Adrenal gland (tissue), 9 donors: ENCODE measurements at regions not wholly inside any gene's neighbourhood (a gene's known extent, or its start where the extent isn't known, plus 50 kb on each side); places are given as distances from the start of the nearest gene placed in this dataset.

Experiments used
- DNase-seq, 7 donors: peaks; one replicate each; pipeline ENCODE4 v3.0.0-alpha.2; 2019 to 2020
- H3K27ac ChIP-seq, 5 donors: fragments of 200-600 bp; sonication (generic) in 4 of 5; 1 replicate in 3 of 5; 2 replicates in 2 of 5; pipeline versions ENCODE4 v1.5.1 to v1.8.0; 2016 to 2020; ENCODE audit warnings: mild to moderate bottlenecking in 1 of 5
- H3K27me3 ChIP-seq: fragments of 200-600 bp; 2 replicates; pipeline ENCODE4 v1.8.0; 2021
- H3K36me3 ChIP-seq, 2 donors: fragments of 200-600 bp; replicated peaks in 1 of 2; 1 replicate in 1 of 2; 2 replicates in 1 of 2; pipeline versions ENCODE4 v1.5.1 to v1.8.0; 2018 to 2022
- H3K4me1 ChIP-seq, 2 donors: fragments of 200-600 bp; replicated peaks in 1 of 2; 1 replicate in 1 of 2; 2 replicates in 1 of 2; pipeline versions ENCODE4 v1.5.1 to v1.8.0; 2018 to 2021
- H3K4me3 ChIP-seq, 4 donors: fragments of 200-600 bp; sonication (generic) in 3 of 4; one replicate each; pipeline ENCODE4 v1.5.1; 2016 to 2018
- H3K9me3 ChIP-seq, 3 donors: fragments of 200-600 bp; sonication (generic) in 1 of 3; replicated peaks in 1 of 3; 1 replicate in 2 of 3; 2 replicates in 1 of 3; pipeline versions ENCODE4 v1.5.1 to v1.8.0; 2016 to 2021
- POLR2A ChIP-seq, 2 donors: fragments of 450-650 bp; IDR thresholded peaks; one replicate each; pipeline ENCODE4 v1.6.1; 2017; ENCODE audit warnings: antibody characterized with exemption in 2 of 2, mild to moderate bottlenecking in 2 of 2, moderate library complexity in 1 of 2
- WGBS, 4 donors: extraction: QIAGEN DNeasy Blood & Tissue Kit in 2 of 4; methylation state at CpG; one replicate each; pipeline versions ENCODE4 v1.1.5 to v1.1.7; 2013 to 2017; 5-methylcytosine and 5-hydroxymethylcytosine counted together
- intact Hi-C, 2 donors: fragments of 100-400 bp; cut with DNase I; formaldehyde crosslinking; loops; one replicate each; pipeline versions ENCODE4 v1.14.1 to v1.15.0; 2022 to 2023
- TF ChIP-seq, protein P1 (sequence below), 6 experiments: fragments of 450-650 bp in 4 of 6; fragments of 200-600 bp in 2 of 6; sonication (generic) in 1 of 6; IDR thresholded peaks; 1 replicate in 5 of 6; 2 replicates in 1 of 6; pipeline versions ENCODE4 v1.5.1 to v1.8.0; 2016 to 2021; ENCODE audit warnings: antibody characterized with exemption in 6 of 6, mild to moderate bottlenecking in 2 of 6, moderate library complexity in 1 of 6
- donor health status: healthy with polysubstance abuse.
- donor health status: Bipolar disorder and iron deficiency.
- donor health status: DM: yes; HTN: yes; CAD: no.
- donor health status: DM: no; HTN: no; CAD: no.
- donor health status: DM: no; HTN: no; CAD: no.

- no peak overlapping the region for H3K4me3 ChIP-seq
- intact Hi-C loops: no loop called here
- no peak for TF ChIP-seq POLR2A (IDR thresholded peaks at IDR 0.05)
- TF ChIP-seq, protein P1, sequence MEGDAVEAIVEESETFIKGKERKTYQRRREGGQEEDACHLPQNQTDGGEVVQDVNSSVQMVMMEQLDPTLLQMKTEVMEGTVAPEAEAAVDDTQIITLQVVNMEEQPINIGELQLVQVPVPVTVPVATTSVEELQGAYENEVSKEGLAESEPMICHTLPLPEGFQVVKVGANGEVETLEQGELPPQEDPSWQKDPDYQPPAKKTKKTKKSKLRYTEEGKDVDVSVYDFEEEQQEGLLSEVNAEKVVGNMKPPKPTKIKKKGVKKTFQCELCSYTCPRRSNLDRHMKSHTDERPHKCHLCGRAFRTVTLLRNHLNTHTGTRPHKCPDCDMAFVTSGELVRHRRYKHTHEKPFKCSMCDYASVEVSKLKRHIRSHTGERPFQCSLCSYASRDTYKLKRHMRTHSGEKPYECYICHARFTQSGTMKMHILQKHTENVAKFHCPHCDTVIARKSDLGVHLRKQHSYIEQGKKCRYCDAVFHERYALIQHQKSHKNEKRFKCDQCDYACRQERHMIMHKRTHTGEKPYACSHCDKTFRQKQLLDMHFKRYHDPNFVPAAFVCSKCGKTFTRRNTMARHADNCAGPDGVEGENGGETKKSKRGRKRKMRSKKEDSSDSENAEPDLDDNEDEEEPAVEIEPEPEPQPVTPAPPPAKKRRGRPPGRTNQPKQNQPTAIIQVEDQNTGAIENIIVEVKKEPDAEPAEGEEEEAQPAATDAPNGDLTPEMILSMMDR (IDR thresholded peaks at IDR 0.05): no peak
- H3K36me3 ChIP-seq: no peaks in the 10 kb centered on the region
- 45 to 58% (median 51%) methylated on average over 1 of the region's 1 CpG for WGBS, 4 donors
- no peak for DNase-seq
- H3K9me3 ChIP-seq: no peaks in the 10 kb centered on the region
- no peak overlapping the region for H3K27ac ChIP-seq
- H3K4me1 ChIP-seq: no peaks in the 10 kb centered on the region
- no peaks in the 10 kb centered on the region for H3K27me3 ChIP-seq
These were observed 93.0 kb upstream of the MPDZ start for GRCh38 chr9:13372510-13372909.

DNA sequence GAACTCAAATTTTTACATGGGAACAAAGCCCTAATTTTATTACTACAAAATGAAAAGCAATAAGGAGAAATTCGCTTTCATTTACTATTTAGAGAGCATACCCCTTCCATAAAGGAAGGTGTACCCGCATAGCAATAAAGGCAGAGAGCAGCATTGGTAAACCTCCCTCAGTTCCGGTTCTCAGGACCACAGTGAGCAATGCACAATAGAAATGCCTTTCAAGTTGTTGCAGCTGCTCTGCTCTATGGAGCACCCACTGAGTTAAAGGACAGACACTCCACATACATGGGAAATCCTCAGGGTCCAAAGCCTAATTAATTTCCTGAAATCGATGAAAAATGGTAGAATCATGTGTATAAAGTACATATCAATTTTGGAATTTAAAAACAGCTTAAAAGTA, 89.9 kb upstream of the MPDZ start:
- DNase-seq: no peak
- 69 to 74% (median 72%) methylated on average over 4 of the region's 4 CpGs for WGBS, 4 donors
- Histone ChIP-seq H3K4me1 (no peaks in the 10 kb centered on the region), H3K4me3 (no peak overlapping the region), H3K36me3 (no peaks in the 10 kb centered on the region), H3K27me3 (no peaks in the 10 kb centered on the region), H3K27ac (no peak overlapping the region), H3K9me3 (no peaks in the 10 kb centered on the region)
- TF ChIP-seq, protein P1 (IDR thresholded peaks at IDR 0.05): no peak
- no peak for TF ChIP-seq POLR2A (IDR thresholded peaks at IDR 0.05)
- intact Hi-C loops: no loop called here

GRCh38 chr9:13367784-13368183, 88.3 kb upstream of the MPDZ start:
- H3K9me3 ChIP-seq: no peaks in the 10 kb centered on the region
- no peaks in the 10 kb centered on the region for H3K4me1 ChIP-seq
- H3K27me3 ChIP-seq: no peaks in the 10 kb centered on the region
- intact Hi-C loops: no loop called here
- TF ChIP-seq POLR2A (IDR thresholded peaks at IDR 0.05): no peak
- TF ChIP-seq, protein P1 (IDR thresholded peaks at IDR 0.05): no peak
- DNase-seq: no peak
- no peak overlapping the region for H3K4me3 ChIP-seq
- no peaks in the 10 kb centered on the region for H3K36me3 ChIP-seq
- WGBS, 4 donors: 64 to 75% (median 67%) methylated on average over 4 of the region's 4 CpGs
- no peak overlapping the region for H3K27ac ChIP-seq

- Histone ChIP-seq H3K4me1 (peaks cover 0 to 7% of the 10 kb centered on the region in 2 donors), H3K4me3 (no peak overlapping the region), H3K27me3 (no peaks in the 10 kb centered on the region), H3K27ac (no peak overlapping the region), H3K36me3 (no peaks in the 10 kb centered on the region), H3K9me3 (no peaks in the 10 kb centered on the region)
- TF ChIP-seq POLR2A (IDR thresholded peaks at IDR 0.05): no peak
- TF ChIP-seq, protein P1 (IDR thresholded peaks at IDR 0.05): no peak
- 82 to 87% (median 85%) methylated on average over 7 of the region's 7 CpGs for WGBS, 4 donors
- no peak for DNase-seq
- intact Hi-C loops: no loop called here
These were observed 84.9 kb upstream of the MPDZ start for GRCh38 chr9:13364271-13365000.
